GM18502 (cell line): ENCODE measurements at regions not wholly inside any gene's neighbourhood (a gene's known extent, or its start where the extent isn't known, plus 50 kb on each side); places are given as distances from the start of the nearest gene placed in this dataset.
"Not testable (repeated sequence)": the region's sequence is repeated elsewhere in the genome, so short reads cannot be mapped to it uniquely, and the experiment has no call there.

Experiments used
- ATAC-seq: cut with Tn5 transposase; IDR thresholded peaks from one replicate; pipeline ENCODE4 v1.9.1; 2021; ENCODE audit warnings: mild to moderate bottlenecking; ENCODE audit not compliant: unreplicated experiment, poor library complexity

DNA sequence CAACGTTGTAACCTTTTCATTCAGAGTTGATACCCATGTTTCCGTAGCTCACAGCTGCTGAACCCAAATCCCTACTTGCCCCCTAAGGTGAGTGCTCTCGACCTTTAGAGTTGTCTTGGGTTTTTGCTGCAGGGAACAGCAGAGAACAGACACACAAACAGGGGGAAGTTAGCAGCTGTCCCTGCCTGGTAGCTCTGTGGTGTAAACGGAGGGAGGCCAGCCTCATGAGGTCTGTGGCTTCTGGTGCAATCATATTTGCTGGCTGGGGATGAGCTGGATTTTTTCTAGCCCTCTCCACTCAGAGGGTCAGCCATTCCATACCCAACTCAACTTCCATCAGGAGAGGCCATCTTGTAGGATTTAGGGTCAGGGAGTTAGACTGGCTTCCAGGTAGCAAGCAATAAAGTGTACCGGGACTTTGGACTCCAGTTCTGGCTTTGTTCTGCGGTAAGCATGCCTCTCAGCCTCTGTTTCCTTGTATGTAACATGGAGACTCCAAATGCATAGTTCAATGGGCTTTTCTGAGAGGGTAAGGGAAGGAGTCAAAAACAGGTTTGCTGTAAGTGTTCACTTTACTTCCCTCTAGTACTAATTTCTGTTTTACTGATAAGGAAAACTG is 218.9 kb downstream of the MID1IP1 start:
- ATAC-seq = no peak

DNA sequence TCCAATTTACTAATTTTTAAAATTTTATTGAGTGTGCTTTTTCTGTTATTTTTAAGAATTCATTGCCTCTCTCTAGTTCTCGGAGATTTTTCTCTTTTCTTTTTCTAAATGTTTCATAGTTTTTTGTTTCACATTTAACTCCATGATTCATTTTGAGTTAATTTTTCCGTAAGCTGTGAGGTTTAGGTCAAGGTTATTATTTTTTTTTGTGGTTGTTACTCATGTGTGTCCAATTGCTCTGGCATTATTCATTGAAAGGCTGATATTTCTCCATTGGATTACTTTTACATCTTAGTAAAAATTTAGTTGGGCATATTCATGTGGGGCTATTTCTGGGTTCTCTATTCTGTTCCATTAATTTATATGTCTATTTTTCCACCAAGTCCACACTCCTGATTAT is 220.8 kb downstream of the MID1IP1 start:
- ATAC-seq = no peak

DNA sequence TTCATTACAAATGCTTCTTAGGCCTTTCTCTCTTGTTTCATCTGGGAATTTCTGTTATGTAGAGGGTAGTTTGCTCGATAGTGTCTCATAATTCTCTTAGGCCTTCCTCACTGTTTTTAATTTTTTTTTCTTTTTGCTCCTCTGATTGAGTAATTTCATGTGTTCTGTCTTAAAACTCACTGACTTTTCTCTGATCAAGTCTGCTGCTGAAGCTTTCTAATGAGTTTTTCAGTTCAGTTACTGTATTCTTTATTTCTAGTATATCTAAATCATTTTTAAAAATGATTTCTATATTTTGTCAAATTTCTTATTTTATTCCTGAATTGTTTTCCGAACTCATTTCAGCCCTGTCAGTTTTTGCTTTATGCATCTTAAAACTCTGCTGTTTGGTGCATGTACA is 228.0 kb downstream of the MID1IP1 start:
- ATAC-seq = no peak

DNA sequence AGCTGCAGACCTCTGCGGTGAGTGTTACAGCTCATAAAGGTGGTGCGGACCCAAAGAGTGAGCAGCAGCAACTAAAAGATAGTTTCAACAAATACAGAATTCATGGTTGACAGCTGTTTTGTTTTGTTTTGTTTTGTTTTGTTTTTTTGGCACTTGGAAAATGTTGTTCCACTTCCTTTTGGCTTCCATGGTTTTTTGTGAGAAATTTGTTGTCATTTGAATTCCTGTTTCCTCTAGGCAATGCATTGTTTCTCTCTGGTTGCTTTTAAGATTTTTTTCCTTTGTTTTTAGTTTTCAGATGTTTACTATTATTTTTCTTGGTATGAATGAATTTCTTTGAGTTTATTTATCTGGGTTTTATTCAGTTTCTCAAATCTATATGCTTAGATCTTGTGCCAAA is 229.4 kb downstream of the MID1IP1 start:
- ATAC-seq = no peak

DNA sequence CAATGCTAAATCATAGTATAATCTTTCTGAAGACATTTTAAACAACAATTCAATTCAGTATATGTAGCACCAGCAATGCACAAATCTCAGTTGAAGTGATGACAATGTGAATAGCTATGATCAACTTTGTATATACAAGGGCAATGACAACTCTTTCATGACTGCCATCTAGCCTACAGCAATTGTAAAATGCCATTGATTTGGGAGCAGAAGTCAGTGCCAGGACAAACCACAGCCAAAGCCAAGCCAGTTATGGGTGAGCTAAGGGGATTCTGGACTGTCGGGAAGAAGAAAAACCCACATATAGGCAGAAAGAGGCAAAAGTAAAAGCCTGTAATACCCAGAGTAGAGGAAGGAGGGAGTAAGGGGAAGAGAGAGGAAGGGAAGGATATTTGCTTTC is 238.6 kb downstream of the MID1IP1 start:
- ATAC-seq = no peak

DNA sequence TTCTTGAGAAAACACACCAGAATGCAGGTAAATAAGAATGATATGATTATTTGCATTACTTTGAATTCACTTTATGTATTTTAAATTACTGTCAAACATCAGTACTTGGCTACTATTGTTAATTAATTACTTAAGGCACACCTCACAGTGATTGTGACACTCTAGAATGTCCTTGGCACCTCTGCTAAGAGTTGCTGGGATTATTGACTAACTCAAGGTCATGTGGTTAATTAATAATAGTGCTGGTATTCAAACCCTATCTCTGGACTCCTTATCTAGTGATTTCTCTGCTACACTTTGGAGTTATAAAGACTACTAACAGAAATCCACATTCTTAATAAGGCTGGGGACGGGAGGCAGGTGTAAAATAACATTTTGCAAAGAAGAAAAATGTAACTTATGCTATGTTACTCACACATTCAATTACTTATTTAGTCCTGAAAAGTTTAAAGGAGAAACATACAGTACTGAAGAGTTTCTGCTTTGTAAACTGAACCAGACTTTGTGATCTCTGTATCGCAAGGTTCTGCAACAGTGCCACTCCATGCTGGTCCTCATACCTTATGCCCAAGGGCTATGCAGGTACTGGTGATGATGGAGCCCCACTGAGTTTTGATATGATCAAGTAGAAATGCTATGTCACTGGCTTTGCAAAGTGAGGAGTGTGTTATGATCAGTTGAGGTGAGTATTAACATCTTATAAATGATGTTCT is 242.7 kb downstream of the MID1IP1 start:
- ATAC-seq = no peak

DNA sequence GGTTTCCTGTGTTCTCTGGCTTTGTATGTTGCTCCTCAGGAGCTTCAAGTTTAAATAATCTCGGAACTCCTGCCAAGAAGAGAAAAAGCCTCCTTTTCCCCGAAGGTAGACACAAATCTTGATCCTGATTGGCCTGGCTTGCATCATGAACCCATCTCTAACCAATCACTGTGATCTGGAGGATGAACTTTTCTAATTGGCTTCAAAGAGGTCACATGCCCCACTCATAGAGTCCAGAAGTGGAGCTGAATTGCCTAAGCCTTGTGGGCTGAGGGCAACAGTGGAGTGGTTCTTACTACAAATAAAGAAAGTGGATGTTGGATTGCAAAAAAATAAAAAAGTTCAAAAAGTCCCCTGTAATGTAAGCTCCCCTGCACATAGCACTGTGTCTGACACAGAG is 245.9 kb downstream of the MID1IP1 start:
- ATAC-seq = no peak

DNA sequence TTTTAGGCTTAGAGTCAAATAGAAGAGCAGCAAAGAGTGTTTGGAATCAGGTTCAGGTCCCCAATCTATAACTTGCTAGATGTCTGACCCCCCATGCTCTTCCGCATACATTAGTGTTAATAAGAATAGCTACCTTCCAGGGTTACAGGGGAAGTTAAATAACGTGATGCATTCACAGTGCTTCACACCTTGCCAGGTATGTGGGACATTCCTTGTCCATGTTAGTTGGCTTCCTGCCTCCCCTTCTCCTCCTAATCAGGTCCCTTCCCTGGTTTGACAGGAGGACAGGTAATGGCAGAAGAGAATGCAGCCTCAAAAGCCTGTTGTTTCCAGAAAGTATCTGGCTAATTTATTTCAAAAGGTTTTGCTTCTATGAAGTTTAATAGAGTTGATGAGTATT is 248.7 kb downstream of the MID1IP1 start:
- ATAC-seq = no peak

DNA sequence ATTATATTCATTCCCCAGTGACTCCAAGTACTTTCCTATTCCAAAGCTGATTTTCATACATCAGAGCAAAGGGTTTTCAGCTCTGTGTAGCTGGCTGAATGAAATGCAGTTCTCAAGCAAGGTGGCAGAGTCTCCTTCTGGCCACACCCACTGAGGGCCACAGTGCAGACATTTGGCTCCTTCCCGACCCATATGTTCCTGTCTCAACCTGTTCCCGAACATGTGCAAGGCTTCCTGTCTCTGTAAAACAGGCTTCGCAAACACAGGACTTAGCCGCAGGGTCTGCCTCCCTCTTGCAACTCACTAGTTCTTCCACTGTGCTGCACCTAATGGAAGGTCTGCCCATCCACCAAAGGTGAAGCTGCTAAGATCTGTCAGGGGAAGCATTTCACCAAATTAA is 249.2 kb downstream of the MID1IP1 start:
- ATAC-seq = no peak

DNA sequence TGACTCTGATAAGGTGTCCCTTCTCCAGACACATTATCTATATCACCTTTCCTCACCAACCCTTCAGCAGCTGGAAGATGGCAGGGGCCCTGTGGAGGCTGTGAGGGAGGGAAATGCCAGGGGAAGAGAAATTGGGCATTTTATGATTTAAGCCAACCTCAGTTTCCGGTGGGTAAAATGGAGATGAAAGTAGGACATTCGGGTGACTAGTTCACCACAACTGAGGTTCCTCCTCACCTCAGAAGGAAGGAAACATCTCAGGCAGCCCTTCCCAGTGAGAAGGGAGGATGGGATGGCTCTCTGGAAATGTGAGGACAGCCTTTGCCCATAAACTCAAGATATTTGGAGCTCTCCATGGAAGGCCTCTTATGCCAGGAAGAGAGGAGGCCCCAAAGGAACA is 251.5 kb downstream of the MID1IP1 start:
- no peak for ATAC-seq

DNA sequence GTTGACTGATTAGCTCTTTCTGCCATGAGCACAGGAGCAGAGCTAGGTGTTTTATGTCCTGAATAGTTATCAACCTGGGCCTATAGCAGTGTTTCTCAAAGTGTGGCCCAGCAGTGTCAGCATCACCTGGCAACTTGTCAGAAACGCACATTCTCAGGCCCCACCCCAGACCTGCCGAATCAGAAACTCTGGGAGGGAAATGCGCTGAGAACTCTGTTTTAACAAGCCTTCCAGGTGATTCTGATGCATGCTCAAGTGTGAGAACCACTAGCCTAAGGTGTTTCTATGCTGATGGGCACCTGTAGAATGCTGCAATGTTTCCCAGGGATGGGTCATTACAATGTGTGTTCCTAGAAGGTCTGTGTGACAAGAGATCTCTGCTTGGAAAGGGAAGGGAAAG is 257.5 kb downstream of the MID1IP1 start:
- ATAC-seq = no peak

DNA sequence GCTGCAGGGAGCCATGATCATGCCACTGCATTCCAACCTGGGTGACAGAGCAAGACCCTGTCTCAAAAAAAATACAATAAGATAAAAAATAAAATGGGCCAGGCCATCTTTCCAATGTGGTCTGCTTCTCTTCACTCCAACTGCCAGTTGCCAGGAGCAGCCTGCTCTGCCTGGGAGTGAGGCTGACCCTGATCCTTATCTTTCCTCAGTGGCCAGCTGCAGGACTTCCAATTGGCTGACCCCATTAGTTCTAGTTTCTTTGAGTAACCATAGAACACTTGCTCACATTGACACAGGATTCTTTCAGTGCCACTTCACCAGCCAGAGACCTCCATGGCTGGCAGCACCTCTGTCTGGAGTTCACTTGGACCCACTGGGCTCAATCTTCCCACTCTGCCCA is 258.6 kb downstream of the MID1IP1 start:
- no peak for ATAC-seq

DNA sequence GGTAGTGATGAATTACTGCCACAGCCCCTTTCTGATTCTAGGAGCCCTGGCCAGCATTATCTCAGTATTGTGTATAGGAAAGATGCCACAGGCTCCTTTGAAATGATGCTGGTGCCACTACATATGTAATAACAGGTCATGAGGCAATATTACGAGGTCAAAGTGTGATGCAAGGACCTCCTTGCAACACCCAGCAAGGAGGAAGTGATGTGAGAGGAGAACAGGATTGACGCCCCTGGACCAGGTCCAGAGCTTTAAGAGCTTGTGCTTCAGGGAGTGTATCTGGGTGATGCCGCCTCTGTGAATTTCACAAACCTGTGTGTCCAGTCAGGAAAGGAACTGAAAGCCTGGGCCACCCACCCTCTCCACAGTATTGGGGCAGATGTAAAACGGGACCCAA is 261.8 kb downstream of the MID1IP1 start:
- ATAC-seq = no peak

DNA sequence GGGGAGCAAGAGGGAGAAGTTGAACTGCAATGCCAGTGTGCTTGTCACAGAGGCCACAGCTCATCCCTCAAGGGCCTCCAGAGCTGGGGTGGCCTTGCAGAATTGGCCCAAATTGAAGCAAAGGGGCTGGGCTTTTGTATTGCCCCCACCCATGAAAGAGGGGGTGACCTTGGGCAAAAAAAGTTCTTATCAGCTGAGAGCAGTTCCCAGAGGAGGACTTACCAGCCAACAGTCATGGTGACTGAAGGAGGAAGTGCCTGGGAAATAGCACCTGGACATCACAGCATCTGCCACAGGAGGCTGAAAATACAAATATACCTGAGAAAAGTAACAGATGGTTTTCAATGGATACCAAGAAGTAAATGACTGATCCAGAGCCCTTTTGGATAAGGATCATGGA is 262.4 kb downstream of the MID1IP1 start:
- ATAC-seq = no peak

DNA sequence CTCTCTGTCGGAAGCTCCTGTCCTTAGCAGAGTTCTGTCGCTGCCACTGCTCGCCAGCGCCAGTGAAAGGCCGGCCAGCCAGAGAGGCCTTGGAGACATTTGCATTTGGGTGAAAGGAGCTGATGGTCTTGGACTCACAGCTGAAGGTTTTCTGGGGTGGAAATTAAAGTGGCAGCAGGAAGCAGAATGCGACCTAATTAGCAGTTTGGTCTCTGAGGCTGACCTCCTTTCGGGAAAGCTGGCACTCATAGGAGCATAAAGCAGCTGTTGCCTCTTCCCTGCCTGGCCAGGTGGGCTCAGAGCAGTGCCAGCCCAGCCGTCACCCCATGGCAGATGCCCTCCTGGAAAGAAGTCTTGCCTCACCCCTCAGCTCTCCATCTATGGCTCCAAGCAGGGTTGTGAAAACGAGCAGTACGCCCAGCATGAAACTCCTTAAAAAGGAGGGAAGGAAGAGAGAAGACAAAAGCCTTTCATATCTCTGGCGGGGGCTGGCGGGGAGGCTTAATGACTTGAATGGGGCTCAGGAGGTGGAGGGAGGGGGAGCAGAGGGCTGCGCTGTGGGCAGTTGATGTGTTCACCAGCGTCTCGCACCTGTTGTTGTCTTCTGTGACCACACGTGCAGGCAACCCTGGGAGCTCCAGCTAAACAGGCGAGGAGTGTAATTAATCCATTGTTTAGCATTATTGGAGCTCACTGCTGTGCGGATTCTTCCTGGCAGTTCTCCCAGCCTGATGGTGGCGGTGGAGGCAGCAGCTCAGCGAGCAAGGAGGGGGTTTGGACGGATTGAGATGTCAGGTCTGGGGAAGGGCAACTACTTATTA is 264.0 kb downstream of the MID1IP1 start:
- no peak for ATAC-seq

DNA sequence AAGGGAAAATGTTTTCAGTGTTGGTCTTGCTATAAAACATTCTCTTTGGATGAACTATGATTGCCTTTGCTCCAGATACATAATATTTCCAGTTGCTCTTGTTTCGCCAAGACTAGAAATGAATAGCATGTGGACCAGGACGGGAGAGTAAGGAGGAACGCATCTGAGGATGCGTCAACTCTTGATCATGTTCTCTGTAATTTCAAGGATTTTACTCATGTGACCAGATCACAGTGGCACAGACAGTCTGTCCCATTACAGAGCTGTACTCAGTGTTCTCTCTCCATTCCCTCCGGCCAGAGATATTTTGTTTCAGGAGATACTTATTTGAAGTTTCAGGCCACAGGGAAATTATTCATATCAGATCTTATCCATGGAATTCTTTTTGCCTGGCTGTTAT is 266.6 kb downstream of the MID1IP1 start:
- no peak for ATAC-seq

DNA sequence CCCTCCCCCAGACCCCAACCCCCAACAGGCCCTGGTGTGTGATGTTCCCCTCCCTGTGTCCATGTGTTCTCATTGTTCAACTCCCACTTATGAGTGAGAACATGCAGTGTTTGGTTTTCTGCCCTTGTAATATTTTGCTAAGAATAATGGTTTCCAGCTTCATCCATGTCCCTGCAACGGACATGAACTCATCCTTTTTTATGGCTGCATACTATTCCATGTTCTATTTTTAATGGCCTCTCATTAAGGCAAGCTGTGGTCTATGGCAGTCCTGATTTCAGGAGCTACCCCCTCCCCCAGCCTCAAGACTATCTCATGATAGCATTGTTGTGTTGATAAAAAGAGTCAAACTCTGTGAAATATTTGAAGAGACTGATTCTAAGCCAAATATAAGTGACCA is 267.4 kb downstream of the MID1IP1 start:
- not testable (repeated sequence) for ATAC-seq

DNA sequence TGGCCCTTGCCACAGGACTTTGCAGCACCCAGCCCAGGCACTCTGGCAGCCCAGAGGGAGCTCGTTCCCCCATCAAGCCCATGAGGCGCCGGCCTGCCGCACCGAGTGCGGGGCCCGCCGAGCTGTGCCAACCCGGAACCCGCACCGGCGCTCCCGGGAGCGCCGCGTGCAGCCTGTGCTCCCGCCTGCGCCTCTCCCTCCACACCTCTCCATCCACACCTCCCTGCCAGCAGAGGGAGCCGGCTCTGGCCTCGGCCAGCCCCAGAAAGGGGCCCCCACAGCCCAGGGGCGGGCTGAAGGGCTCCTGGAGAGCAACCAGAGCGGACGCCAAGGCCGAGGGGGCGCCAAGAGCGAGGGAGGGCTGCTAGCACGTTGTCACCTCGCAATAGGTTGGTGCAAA is 268.8 kb downstream of the MID1IP1 start:
- ATAC-seq = no peak

DNA sequence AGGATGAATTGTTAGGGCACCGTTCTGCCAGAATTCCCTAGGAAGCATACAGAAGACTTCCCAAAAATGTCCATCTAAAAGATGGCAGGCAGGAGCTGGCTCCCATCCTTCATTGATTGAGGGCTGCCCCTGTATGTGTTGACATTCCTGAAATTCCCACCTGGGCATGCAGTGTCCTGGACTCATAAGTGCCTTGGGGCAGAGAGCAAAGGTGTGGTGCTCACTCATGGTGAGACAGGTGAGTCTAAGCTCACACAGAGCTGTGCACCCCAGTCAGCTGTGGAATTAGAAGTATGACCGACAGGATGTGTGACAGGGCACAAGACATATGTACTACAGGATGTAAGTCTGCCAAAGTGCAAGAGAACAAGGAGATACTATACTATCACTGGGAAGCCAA is 271.9 kb downstream of the MID1IP1 start:
- ATAC-seq = no peak

DNA sequence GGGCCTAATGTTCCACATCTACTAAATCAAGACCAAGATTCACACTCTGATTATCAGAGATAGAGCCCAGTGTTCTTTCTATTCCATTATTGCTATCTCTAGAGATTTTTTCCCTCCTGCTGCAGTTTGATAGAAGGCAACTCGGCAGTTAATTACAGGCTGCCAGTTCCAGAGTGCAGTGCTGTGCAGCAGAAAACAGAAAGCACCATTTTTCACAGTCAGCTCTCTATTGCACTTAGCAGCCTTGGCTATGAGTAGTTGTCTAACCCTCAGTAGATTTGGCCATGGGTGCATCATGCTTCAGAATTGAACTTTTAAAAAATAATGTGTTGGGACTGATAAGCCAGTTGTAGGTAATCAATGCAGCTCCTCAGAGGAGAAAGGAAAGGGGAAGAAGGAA is 295.3 kb downstream of the MID1IP1 start:
- no peak for ATAC-seq

DNA sequence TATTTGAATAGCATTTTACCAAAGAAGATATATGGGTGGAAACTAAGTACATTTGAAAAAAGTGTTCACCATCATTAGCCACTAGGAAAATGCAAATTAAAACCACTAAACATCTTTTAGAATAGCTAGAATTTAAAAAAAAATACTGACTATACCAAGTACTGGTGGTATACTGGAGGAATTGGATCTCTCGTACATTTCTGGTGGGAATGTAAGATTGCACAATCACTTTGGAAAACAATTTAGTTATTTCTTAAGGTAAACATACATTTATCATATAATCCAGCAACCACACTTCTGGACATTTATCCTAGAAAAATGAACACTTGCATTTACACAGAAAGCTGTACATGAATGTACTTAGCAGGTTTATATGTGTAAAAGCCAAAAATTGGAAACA is 303.5 kb downstream of the MID1IP1 start:
- no peak for ATAC-seq

DNA sequence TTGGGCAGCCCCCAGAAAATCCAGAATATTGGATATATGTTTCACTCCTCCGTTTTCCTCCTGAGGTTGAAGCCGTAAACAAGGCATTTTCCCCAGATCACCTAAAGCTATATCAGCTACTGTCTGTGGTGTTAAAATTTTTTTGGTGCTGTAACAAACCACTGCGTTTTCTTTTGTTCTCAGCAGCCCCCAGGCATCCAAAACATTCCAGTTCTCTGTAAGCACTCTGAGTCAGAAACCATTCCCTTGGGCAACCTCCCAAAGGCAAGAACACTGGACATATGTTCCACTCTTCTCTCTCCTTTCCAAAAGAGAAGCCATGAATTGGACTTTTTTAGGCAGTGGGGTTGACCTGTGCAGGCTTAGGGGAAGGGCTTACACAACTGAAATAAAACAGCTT is 310.9 kb downstream of the MID1IP1 start:
- no peak for ATAC-seq
